ENCODE measurements at regions not wholly inside any gene's neighbourhood (a gene's known extent, or its start where the extent isn't known, plus 50 kb on each side); places are given as distances from the start of the nearest gene placed in this dataset.
"Not testable (repeated sequence)": the region's sequence is repeated elsewhere in the genome, so short reads cannot be mapped to it uniquely, and the experiment has no call there.

- no peak for DNase-seq
- intact Hi-C loops (cut with DNase I) = no loop called here
Observed at GRCh38 chr16:48961546-48961945, 320.1 kb downstream of the CBLN1 start.

- intact Hi-C loops (cut with DNase I) = no loop called here
- DNase-seq = no peak
Observed at GRCh38 chr16:48960830-48961229, 320.8 kb downstream of the CBLN1 start.

- DNase-seq = no peak
- intact Hi-C loops (cut with DNase I) = no loop called here
Observed at GRCh38 chr16:48959747-48960146, 321.9 kb downstream of the CBLN1 start.

GRCh38 chr16:48959204-48959603 is 322.4 kb downstream of the CBLN1 start:
- DNase-seq = peak in 2 of 42 donors; percentile 3 to 46

GRCh38 chr16:48958681-48959080 is 323.0 kb downstream of the CBLN1 start:
- DNase-seq = no peak
- intact Hi-C loops (cut with DNase I) = no loop called here

More at GRCh38 chr16:48959204-48959603, 322.4 kb downstream of the CBLN1 start:
- intact Hi-C loops (cut with DNase I) = no loop called here

- no peak for DNase-seq
- intact Hi-C loops (cut with DNase I) = no loop called here
Observed at GRCh38 chr16:48956620-48957019, 325.0 kb downstream of the CBLN1 start.

- DNase-seq = no peak
- intact Hi-C loops (cut with DNase I) = no loop called here
Observed at GRCh38 chr16:48955837-48956236, 325.8 kb downstream of the CBLN1 start.

- DNase-seq; intact Hi-C loops (cut with DNase I): not testable (repeated sequence)
Observed at GRCh38 chr16:48951621-48952125, 330.0 kb downstream of the CBLN1 start.

- intact Hi-C loops (cut with DNase I) = no loop called here
- DNase-seq = no peak
Observed at GRCh38 chr16:48950184-48950583, 331.5 kb downstream of the CBLN1 start.

GRCh38 chr16:48949636-48950035 is 332.0 kb downstream of the CBLN1 start:
- intact Hi-C loops (cut with DNase I) = no loop called here

GRCh38 chr16:48948911-48949310 is 332.7 kb downstream of the CBLN1 start:
- intact Hi-C loops (cut with DNase I) = no loop called here
- no peak for DNase-seq

More at GRCh38 chr16:48949636-48950035, 332.0 kb downstream of the CBLN1 start:
- DNase-seq = no peak

- no peak for DNase-seq
- intact Hi-C loops (cut with DNase I) = no loop called here
Observed at GRCh38 chr16:48947371-48947713, 334.3 kb downstream of the CBLN1 start.

GRCh38 chr16:48946686-48947370 is 334.8 kb downstream of the CBLN1 start:
- no peak for DNase-seq
- intact Hi-C loops (cut with DNase I) = no loop called here

GRCh38 chr16:48942996-48943395 is 333.0 kb upstream of the N4BP1 start:
- intact Hi-C loops (cut with DNase I) = no loop called here
- no peak for DNase-seq

- intact Hi-C loops (cut with DNase I) = no loop called here
Observed at GRCh38 chr16:48936811-48937210, 326.8 kb upstream of the N4BP1 start.

GRCh38 chr16:48932216-48932855 is 322.4 kb upstream of the N4BP1 start:
- intact Hi-C loops (cut with DNase I) = no loop called here
- no peak for DNase-seq

More at GRCh38 chr16:48936811-48937210, 326.8 kb upstream of the N4BP1 start:
- no peak for DNase-seq

GRCh38 chr16:48930951-48931553 is 321.1 kb upstream of the N4BP1 start:
- no peak for DNase-seq
- intact Hi-C loops (cut with DNase I) = no loop called here

- no peak for DNase-seq
Observed at GRCh38 chr16:48919791-48920190, 309.8 kb upstream of the N4BP1 start.

GRCh38 chr16:48918520-48919258 is 308.7 kb upstream of the N4BP1 start:
- intact Hi-C loops (cut with DNase I) = no loop called here

More at GRCh38 chr16:48919791-48920190, 309.8 kb upstream of the N4BP1 start:
- intact Hi-C loops (cut with DNase I) = no loop called here

GRCh38 chr16:48916566-48916965 is 306.6 kb upstream of the N4BP1 start:
- no peak for DNase-seq
- intact Hi-C loops (cut with DNase I) = no loop called here

More at GRCh38 chr16:48918520-48919258, 308.7 kb upstream of the N4BP1 start:
- no peak for DNase-seq

Data from head of caudate nucleus (tissue), 42 donors.